ENCODE measurements at regions not wholly inside any gene's neighbourhood (a gene's known extent, or its start where the extent isn't known, plus 50 kb on each side); places are given as distances from the start of the nearest gene placed in this dataset.
"Not testable (repeated sequence)": the region's sequence is repeated elsewhere in the genome, so short reads cannot be mapped to it uniquely, and the experiment has no call there.

- DNase-seq = no peak
These were observed 519.7 kb downstream of the KCNT2 start for GRCh38 chr1:196088541-196088940.

GRCh38 chr1:196078691-196079090 lies 529.5 kb downstream of the KCNT2 start:
- DNase-seq = peak; percentile 16

- DNase-seq = no peak
These were observed 532.6 kb downstream of the KCNT2 start for GRCh38 chr1:196075621-196076020.

- DNase-seq = no peak
These were observed 534.1 kb downstream of the KCNT2 start for GRCh38 chr1:196074182-196074581.

DNA sequence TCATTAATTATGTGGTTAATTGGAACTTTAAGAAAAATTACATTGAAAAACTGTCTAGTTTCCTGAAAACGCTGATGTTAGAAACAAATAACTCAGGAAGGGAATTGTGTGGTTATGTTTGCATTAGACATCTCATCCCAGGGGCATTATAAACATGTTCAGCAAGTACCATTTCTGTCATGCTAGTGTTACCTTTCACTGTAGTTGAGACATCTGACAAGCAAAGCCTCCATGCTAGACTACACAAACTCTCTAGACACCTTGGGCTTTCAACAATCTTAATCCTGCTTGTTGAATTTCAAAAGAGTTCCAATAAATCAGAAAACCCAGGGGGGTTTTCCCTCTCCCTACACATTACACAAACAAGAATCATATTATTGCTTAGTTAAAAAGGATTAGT lies 536.8 kb downstream of the KCNT2 start:
- DNase-seq = peak; percentile 7

- no peak for DNase-seq
These were observed 537.3 kb downstream of the KCNT2 start for GRCh38 chr1:196070940-196071339.

DNA sequence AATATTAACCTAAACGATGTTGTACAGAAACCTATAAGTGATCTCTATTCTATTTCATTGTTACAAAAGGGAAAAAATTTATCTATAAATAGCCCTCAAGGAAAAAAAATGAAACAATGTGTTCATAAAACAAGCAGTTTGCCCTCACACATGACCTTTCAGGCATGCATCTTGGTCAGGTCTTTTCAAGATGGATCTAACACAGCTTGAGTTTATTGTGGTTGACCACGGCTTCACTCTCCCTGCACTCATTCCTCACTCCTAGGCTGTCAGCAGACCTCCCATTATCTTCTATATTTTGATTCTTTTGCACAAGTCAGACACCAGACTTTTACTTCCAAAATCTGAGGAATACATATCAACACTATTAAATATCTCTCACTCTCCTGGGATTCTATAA lies 544.3 kb downstream of the KCNT2 start:
- no peak for DNase-seq

- DNase-seq = no peak
These were observed 544.9 kb downstream of the KCNT2 start for GRCh38 chr1:196063294-196063693.

GRCh38 chr1:196060539-196060938 lies 547.7 kb downstream of the KCNT2 start:
- no peak for DNase-seq

DNA sequence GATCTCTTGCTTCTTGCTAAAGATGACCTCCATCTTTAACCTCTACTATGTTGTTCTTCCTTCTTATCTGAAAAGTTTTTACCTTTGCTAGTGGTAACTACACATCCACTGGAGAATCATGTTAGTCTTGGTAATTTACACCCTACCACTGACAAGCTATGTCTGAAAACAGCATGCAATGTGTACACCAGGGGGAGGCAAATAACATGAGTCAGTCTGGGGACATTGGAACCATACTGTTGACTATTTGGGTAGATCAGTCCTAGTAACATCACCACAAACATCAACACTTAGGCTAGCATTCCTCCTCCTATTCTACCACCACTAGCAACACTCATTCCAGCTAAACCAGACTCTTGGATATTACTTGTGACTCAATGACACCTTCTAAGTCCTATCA lies 549.0 kb downstream of the KCNT2 start:
- no peak for DNase-seq

DNA sequence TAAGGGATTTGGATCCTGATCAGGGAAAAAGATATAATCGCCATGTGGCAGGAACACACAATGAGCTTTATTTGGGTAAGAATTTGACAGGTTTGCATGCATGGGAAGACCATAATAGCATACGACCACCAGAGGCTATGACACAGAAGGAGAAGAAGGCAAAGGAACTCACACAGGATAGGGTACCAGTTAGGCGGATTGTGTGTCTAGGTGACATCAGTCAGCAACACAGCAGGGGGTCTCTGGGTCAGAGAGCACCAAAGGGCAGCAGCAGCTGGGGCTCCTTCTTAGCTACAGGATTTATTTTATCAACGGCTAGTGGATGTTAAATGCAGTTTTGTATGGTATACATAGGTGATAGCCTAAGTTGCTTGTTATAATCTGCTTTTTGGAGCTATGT lies 551.3 kb downstream of the KCNT2 start:
- DNase-seq = no peak

GRCh38 chr1:196049407-196049806 lies 558.8 kb downstream of the KCNT2 start:
- no peak for DNase-seq

GRCh38 chr1:196043268-196043667 lies 565.0 kb downstream of the KCNT2 start:
- DNase-seq = no peak

DNA sequence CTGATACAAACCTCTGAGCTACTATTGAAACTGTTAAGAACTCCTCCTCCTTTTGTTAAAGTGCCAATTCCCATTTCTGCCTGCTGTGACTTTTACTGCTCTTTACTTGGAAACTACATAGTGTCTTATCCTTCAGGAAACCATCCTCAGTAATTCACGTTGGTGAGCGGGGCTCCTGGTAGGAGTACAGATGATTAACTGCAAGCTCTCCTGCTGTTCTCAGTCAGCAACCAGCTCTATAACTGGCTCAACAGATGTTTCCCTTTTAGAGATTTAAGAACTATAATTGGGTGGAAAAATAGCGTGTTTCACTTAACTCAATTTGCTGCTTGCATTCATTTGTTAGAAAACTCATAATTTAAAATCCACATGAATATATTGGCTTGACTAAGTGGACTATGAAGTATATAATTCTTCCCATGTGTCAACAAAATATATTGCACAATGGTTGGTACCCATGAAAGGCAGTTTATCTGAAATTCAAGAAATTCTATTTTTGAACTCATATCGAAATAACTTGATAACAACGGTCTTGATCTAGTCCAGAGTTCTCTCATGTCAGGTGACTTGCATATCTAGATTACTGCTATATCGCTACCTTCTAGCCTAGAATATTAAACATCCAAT lies 574.0 kb downstream of the KCNT2 start:
- no peak for DNase-seq

- not testable (repeated sequence) for DNase-seq
These were observed 576.9 kb downstream of the KCNT2 start for GRCh38 chr1:196031387-196031786.

GRCh38 chr1:196030455-196030854 lies 577.8 kb downstream of the KCNT2 start:
- no peak for DNase-seq

DNA sequence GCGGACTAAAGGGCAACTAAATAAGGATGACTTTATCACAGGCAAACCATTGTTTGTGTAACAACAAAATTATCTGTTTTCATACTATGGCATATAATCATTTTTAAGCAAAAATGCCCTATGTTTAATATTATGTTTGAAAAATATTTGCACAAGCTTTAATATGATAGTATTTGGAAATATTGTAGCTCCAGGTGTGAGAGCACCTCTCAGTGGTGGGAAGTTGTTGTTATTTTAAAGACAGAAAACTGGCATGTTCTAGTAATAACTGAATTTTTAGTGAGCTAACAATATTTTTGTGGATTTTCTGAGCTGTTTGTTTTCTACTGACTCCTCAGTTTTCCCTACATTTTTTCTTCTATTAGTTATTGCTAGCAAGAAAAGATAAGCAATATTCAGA lies 578.8 kb downstream of the KCNT2 start:
- DNase-seq = no peak

DNA sequence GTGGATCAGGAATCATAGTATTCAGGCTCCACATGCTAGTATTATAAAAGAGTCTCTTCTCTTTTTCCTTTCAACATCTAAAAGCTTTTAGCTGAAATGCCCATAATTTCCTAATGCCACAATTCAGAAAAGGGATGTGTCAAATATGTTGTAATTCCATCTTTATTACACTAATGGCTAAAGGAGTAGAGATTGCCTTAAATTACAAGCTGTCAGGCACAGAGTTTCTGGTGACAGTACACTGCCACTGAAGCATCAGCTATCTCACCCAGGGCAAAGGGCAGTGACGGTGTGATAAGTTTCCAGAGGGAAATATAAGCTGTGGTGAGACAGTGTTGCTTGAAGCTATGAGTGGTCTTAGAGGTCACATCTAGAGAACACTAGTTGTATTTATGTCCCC lies 581.1 kb downstream of the KCNT2 start:
- no peak for DNase-seq

DNA sequence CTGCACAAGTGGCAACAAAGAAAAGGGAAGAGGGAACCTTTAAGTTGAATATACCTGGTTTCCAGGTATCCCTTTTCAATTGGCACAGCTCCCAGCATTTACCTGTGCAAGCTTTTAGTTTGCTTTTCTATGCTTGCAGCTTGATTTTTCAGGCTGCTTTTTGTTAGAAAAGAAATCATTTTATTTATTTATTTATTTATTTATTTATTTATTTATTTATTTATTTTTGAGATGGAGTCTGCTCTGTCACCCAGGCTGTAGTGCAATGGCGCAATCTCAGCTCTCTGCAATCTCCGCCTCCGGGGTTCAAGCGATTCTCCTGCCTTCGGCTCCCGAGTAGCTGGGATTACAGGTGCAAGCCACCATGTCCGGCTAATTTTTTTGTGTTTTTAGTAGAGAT lies 587.1 kb downstream of the KCNT2 start:
- DNase-seq = not testable (repeated sequence)

DNA sequence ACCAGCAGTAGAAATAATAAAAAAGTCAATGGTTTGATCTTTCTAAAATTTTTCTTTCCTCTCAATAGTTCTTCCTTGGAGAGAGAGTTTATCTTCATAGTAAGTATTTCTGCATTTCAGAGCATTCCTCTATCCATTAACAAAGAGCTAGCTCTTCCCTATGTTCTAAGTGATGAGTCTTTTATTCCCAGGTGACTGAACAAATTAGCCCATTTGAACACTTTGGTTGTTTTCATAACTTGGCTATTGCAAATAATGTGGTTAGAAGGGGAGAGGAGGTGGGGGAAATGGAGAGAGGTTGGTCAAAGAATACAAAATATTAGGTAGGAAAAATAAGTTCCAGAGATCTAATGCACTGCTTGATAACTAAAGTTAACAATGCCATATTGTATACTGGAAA lies 598.9 kb downstream of the KCNT2 start:
- DNase-seq = no peak

- no peak for DNase-seq
These were observed 600.5 kb downstream of the KCNT2 start for GRCh38 chr1:196007763-196008162.

DNA sequence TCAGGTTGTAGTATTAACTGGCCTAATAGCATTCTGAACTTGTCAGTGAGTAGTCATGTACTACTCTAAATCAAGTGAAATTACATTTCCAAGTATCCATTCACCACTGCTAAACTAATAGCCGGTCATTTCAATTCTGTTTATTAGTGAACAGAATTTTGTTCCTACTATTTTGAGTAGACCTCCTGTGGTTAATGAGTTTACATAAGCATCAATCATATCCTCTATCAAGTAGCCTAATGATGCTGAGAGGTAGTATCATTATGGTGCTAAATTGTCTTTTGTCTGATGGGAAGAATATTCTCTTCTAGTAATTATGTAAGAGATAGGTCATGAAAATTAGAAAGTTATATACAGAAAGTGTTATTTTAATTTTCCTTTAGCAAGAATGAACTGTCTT lies 602.8 kb downstream of the KCNT2 start:
- DNase-seq = no peak

DNA sequence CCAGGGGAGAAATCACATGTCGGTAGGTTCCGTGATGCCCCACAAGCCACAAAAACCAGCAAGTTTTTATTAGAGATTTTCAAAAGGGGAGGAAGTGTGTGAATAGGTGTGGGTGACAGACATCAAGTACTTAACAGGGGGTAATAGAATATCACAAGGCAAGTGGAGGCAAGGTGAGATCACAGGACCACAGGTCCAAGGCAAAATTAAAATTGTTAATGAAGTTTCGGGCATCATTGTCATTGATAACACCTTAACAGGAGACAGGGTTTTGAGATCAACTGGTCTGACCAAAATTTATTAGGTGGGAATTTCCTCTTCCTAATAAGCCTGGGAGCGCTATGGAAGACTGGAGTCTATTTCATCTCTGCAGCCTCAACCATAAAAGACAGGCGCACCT lies 603.9 kb downstream of the KCNT2 start:
- DNase-seq = not testable (repeated sequence)

GRCh38 chr1:196002906-196003305 lies 605.3 kb downstream of the KCNT2 start:
- DNase-seq = no peak

- DNase-seq = not testable (repeated sequence)
These were observed 605.9 kb downstream of the KCNT2 start for GRCh38 chr1:196002296-196002695.

DNA sequence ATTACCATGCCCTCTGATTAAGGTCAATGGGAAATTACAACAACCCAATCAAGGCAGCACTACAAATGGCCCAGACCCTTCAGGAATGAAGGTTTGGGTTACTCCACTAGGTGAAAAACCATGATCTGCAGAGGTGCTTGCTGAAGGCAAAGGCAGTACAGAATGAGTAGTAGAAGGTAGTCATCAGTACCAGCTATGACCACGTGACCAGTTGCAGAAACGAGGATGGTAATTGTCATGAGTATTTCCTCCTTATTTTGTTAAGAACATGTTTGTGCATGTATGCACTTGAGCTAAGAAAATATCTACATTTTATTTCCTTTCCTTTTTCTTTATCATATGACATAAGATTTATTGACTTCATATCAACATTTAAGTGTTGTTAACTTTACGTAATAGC lies 607.1 kb downstream of the KCNT2 start:
- DNase-seq = no peak
